ENCODE measurements at regions not wholly inside any gene's neighbourhood (a gene's known extent, or its start where the extent isn't known, plus 50 kb on each side); places are given as distances from the start of the nearest gene placed in this dataset.
"Not testable (repeated sequence)": the region's sequence is repeated elsewhere in the genome, so short reads cannot be mapped to it uniquely, and the experiment has no call there.

GRCh38 chr7:81162771-81163525 is 244.1 kb upstream of the SEMA3C start:
- DNase-seq (ENCODE audit: low read depth, low spot score): no peak

GRCh38 chr7:81162234-81162633 is 243.4 kb upstream of the SEMA3C start:
- DNase-seq (ENCODE audit: low read depth, low spot score): no peak
- Histone ChIP-seq H3K9me3 (ENCODE audit: insufficient read depth, low read length) (no peaks in the 10 kb centered on the region), H3K4me1 (ENCODE audit: insufficient read depth, insufficient read length) (no peaks in the 10 kb centered on the region), H3K36me3 (ENCODE audit: insufficient read depth, insufficient read length, low read length) (no peaks in the 10 kb centered on the region), H3K9ac (ENCODE audit: insufficient read length, low read depth) (no peak overlapping the region), H3K27me3 (ENCODE audit: insufficient read depth, insufficient read length) (no peaks in the 10 kb centered on the region), H3K4me3 (ENCODE audit: insufficient read length, low read depth) (no peak overlapping the region)
- TF ChIP-seq YY1 (IDR thresholded peaks at IDR 0.05; ENCODE audit: insufficient read depth, insufficient read length) (no peak), SUZ12 (IDR thresholded peaks at IDR 0.05; ENCODE audit: extremely low read depth, insufficient read depth, insufficient read length) (no peak), ZNF274 (IDR thresholded peaks at IDR 0.05; ENCODE audit: low read depth, low read length) (no peak)

More at GRCh38 chr7:81162771-81163525, 244.1 kb upstream of the SEMA3C start:
- H3K36me3 ChIP-seq (ENCODE audit: insufficient read depth, insufficient read length, low read length): no peaks in the 10 kb centered on the region
- H3K27me3 ChIP-seq (ENCODE audit: insufficient read depth, insufficient read length): no peaks in the 10 kb centered on the region
- H3K4me1 ChIP-seq (ENCODE audit: insufficient read depth, insufficient read length): no peaks in the 10 kb centered on the region
- TF ChIP-seq YY1 (IDR thresholded peaks at IDR 0.05; ENCODE audit: insufficient read depth, insufficient read length) (no peak), ZNF274 (IDR thresholded peaks at IDR 0.05; ENCODE audit: low read depth, low read length) (no peak), SUZ12 (IDR thresholded peaks at IDR 0.05; ENCODE audit: extremely low read depth, insufficient read depth, insufficient read length) (no peak)
- H3K4me3 ChIP-seq (ENCODE audit: insufficient read length, low read depth): no peak overlapping the region
- no peak overlapping the region for H3K9ac ChIP-seq (ENCODE audit: insufficient read length, low read depth)
- no peaks in the 10 kb centered on the region for H3K9me3 ChIP-seq (ENCODE audit: insufficient read depth, low read length)

- H3K27me3 ChIP-seq (ENCODE audit: insufficient read depth, insufficient read length): no peaks in the 10 kb centered on the region
- no peak overlapping the region for H3K9ac ChIP-seq (ENCODE audit: insufficient read length, low read depth)
- no peaks in the 10 kb centered on the region for H3K4me1 ChIP-seq (ENCODE audit: insufficient read depth, insufficient read length)
- no peak for DNase-seq (ENCODE audit: low read depth, low spot score)
- H3K4me3 ChIP-seq (ENCODE audit: insufficient read length, low read depth): no peak overlapping the region
- no peaks in the 10 kb centered on the region for H3K9me3 ChIP-seq (ENCODE audit: insufficient read depth, low read length)
- no peaks in the 10 kb centered on the region for H3K36me3 ChIP-seq (ENCODE audit: insufficient read depth, insufficient read length, low read length)
- TF ChIP-seq SUZ12 (IDR thresholded peaks at IDR 0.05; ENCODE audit: extremely low read depth, insufficient read depth, insufficient read length): no peak
Measured at GRCh38 chr7:81161451-81162075, 242.7 kb upstream of the SEMA3C start.

GRCh38 chr7:81159402-81159801 is 240.6 kb upstream of the SEMA3C start:
- DNase-seq (ENCODE audit: low read depth, low spot score): no peak
- Histone ChIP-seq H3K9me3 (ENCODE audit: insufficient read depth, low read length) (no peaks in the 10 kb centered on the region), H3K4me3 (ENCODE audit: insufficient read length, low read depth) (no peak overlapping the region), H3K27me3 (ENCODE audit: insufficient read depth, insufficient read length) (no peaks in the 10 kb centered on the region), H3K36me3 (ENCODE audit: insufficient read depth, insufficient read length, low read length) (no peaks in the 10 kb centered on the region), H3K4me1 (ENCODE audit: insufficient read depth, insufficient read length) (no peaks in the 10 kb centered on the region), H3K9ac (ENCODE audit: insufficient read length, low read depth) (no peak overlapping the region)
- TF ChIP-seq ZNF274 (IDR thresholded peaks at IDR 0.05; ENCODE audit: low read depth, low read length) (no peak), SUZ12 (IDR thresholded peaks at IDR 0.05; ENCODE audit: extremely low read depth, insufficient read depth, insufficient read length) (no peak), YY1 (IDR thresholded peaks at IDR 0.05; ENCODE audit: insufficient read depth, insufficient read length) (no peak)

GRCh38 chr7:81158189-81158588 is 239.3 kb upstream of the SEMA3C start:
- no peak overlapping the region for H3K9ac ChIP-seq (ENCODE audit: insufficient read length, low read depth)
- no peak overlapping the region for H3K4me3 ChIP-seq (ENCODE audit: insufficient read length, low read depth)
- no peaks in the 10 kb centered on the region for H3K4me1 ChIP-seq (ENCODE audit: insufficient read depth, insufficient read length)
- H3K27me3 ChIP-seq (ENCODE audit: insufficient read depth, insufficient read length): no peaks in the 10 kb centered on the region
- H3K9me3 ChIP-seq (ENCODE audit: insufficient read depth, low read length): no peaks in the 10 kb centered on the region
- TF ChIP-seq ZNF274 (IDR thresholded peaks at IDR 0.05; ENCODE audit: low read depth, low read length): no peak
- DNase-seq (ENCODE audit: low read depth, low spot score): no peak
- no peaks in the 10 kb centered on the region for H3K36me3 ChIP-seq (ENCODE audit: insufficient read depth, insufficient read length, low read length)

- H3K9me3 ChIP-seq (ENCODE audit: insufficient read depth, low read length): no peaks in the 10 kb centered on the region
- H3K36me3 ChIP-seq (ENCODE audit: insufficient read depth, insufficient read length, low read length): no peaks in the 10 kb centered on the region
- DNase-seq (ENCODE audit: low read depth, low spot score): no peak
- H3K27me3 ChIP-seq (ENCODE audit: insufficient read depth, insufficient read length): no peaks in the 10 kb centered on the region
- no peaks in the 10 kb centered on the region for H3K4me1 ChIP-seq (ENCODE audit: insufficient read depth, insufficient read length)
- no peak overlapping the region for H3K9ac ChIP-seq (ENCODE audit: insufficient read length, low read depth)
- TF ChIP-seq YY1 (IDR thresholded peaks at IDR 0.05; ENCODE audit: insufficient read depth, insufficient read length) (no peak), ZNF274 (IDR thresholded peaks at IDR 0.05; ENCODE audit: low read depth, low read length) (no peak), SUZ12 (IDR thresholded peaks at IDR 0.05; ENCODE audit: extremely low read depth, insufficient read depth, insufficient read length) (no peak)
- no peak overlapping the region for H3K4me3 ChIP-seq (ENCODE audit: insufficient read length, low read depth)
Measured at GRCh38 chr7:81155654-81156373, 237.0 kb upstream of the SEMA3C start.

GRCh38 chr7:81154565-81154964 is 235.7 kb upstream of the SEMA3C start:
- no peak overlapping the region for H3K9ac ChIP-seq (ENCODE audit: insufficient read length, low read depth)
- DNase-seq (ENCODE audit: low read depth, low spot score): no peak
- no peaks in the 10 kb centered on the region for H3K27me3 ChIP-seq (ENCODE audit: insufficient read depth, insufficient read length)
- H3K36me3 ChIP-seq (ENCODE audit: insufficient read depth, insufficient read length, low read length): no peaks in the 10 kb centered on the region
- H3K4me3 ChIP-seq (ENCODE audit: insufficient read length, low read depth): no peak overlapping the region
- H3K4me1 ChIP-seq (ENCODE audit: insufficient read depth, insufficient read length): no peaks in the 10 kb centered on the region
- no peaks in the 10 kb centered on the region for H3K9me3 ChIP-seq (ENCODE audit: insufficient read depth, low read length)
- TF ChIP-seq SUZ12 (IDR thresholded peaks at IDR 0.05; ENCODE audit: extremely low read depth, insufficient read depth, insufficient read length) (no peak), ZNF274 (IDR thresholded peaks at IDR 0.05; ENCODE audit: low read depth, low read length) (no peak), YY1 (IDR thresholded peaks at IDR 0.05; ENCODE audit: insufficient read depth, insufficient read length) (no peak)

GRCh38 chr7:81152925-81153324 is 234.1 kb upstream of the SEMA3C start:
- H3K36me3 ChIP-seq (ENCODE audit: insufficient read depth, insufficient read length, low read length); H3K27me3 ChIP-seq (ENCODE audit: insufficient read depth, insufficient read length); DNase-seq (ENCODE audit: low read depth, low spot score); H3K9me3 ChIP-seq (ENCODE audit: insufficient read depth, low read length); H3K9ac ChIP-seq (ENCODE audit: insufficient read length, low read depth); H3K4me3 ChIP-seq (ENCODE audit: insufficient read length, low read depth); H3K4me1 ChIP-seq (ENCODE audit: insufficient read depth, insufficient read length): not testable (repeated sequence)
